A172 (cell line): ENCODE measurements at regions not wholly inside any gene's neighbourhood (a gene's known extent, or its start where the extent isn't known, plus 50 kb on each side); places are given as distances from the start of the nearest gene placed in this dataset.
"Not testable (repeated sequence)": the region's sequence is repeated elsewhere in the genome, so short reads cannot be mapped to it uniquely, and the experiment has no call there.

ENCODE experiments used
- DNase-seq: peaks from one replicate; pipeline ENCODE4 v3.0.0-alpha.2; 2015; ENCODE audit warnings: low spot score

GRCh38 chr12:131250028-131250950 is 296.6 kb downstream of the ADGRD1 start:
- DNase-seq, result no peak

- no peak for DNase-seq
These were observed 297.2 kb downstream of the ADGRD1 start for GRCh38 chr12:131250951-131251315.

GRCh38 chr12:131251336-131252101 is 297.8 kb downstream of the ADGRD1 start:
- DNase-seq, result no peak

- no peak for DNase-seq
These were observed 299.8 kb downstream of the ADGRD1 start for GRCh38 chr12:131253376-131254026.

- DNase-seq, result no peak
These were observed 300.7 kb downstream of the ADGRD1 start for GRCh38 chr12:131254374-131254773.

DNA sequence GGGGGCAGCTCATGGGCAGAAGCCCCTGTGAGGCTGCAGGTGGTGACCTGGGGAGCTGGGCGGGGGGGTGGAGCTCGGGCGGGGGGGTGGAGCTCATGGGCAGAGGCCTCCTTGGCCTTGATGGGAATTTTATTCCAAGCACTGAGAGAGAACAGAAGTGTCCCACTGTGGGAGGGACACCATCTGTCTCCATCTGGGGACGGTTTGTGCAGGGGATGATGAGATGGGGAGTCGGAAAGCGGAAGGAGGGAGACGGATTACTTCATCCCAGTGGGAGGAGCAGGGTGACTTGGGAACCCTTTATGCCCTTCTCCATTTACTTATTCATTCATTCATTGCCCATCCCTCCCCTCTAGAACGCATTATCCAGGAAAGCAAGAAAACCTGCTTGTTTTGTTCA is 304.7 kb downstream of the ADGRD1 start:
- DNase-seq, result no peak

DNA sequence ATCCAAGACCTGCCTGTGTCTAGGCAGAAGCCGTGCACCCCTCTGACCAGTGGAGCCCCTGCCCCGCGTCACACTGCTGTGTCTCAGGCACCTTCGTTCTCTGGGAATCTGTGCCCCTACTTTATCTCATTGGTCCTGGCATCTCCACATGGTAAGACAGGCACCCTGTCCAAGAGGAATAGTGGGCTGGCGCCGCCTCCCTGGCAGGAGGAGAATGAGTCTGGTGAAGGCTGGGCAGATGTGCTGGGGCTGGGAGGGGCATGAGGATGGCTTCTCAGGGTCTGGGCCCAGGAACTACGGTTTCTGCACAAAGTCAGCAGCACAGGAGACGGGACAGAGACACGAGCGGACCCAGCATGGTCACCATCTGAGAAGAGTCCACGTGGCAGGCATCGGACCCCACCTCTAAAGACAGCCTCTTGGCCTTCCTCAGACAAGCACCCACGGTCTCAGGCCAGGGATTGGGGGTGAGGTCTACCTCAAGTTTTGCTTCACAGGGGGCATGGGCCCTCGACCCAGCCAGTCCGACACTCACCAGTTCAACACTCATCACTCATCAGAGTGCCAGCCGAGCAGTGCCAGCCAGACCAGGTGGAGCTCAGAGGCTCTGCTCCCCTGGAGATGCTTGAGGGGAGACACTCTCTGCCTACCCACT is 306.7 kb downstream of the ADGRD1 start:
- no peak for DNase-seq

DNA sequence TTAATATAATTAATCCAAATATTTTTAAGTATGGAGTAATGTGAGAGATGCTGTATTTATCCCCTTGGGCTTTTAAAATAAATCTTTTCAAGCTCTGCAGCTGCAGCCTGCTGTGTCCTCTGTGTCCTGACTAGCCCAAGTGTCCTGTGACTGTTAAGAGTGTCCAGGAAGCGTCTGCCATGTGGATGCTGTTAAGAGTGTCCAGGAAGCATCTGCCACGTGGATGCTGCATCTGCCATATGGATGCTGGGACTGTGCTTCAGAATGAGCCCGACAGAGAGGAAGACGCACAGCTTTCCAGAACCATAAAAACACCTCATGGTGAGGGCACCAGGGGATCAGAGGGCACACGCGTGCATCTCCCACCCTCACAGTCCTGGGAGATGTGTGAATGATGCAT is 307.2 kb downstream of the ADGRD1 start:
- no peak for DNase-seq

DNA sequence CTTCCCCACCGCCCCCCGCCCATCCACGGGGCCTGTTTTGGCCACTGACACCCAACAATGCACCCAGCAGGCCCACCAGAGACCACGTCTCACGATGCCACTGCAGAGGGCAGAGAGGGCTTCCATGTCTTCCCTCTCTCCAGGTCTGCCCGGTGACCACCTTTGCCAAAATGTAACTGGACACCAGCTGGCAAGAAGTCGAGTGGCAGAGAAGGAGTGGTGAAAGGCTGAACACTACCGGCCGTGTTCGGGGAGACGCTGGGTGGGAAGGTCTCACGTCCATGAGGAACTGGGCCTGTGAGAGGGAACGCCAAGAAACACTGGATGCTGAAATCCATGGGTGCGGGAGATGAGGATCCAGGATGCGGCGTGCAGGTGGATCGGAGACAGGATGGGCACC is 308.2 kb downstream of the ADGRD1 start:
- DNase-seq, result no peak

DNA sequence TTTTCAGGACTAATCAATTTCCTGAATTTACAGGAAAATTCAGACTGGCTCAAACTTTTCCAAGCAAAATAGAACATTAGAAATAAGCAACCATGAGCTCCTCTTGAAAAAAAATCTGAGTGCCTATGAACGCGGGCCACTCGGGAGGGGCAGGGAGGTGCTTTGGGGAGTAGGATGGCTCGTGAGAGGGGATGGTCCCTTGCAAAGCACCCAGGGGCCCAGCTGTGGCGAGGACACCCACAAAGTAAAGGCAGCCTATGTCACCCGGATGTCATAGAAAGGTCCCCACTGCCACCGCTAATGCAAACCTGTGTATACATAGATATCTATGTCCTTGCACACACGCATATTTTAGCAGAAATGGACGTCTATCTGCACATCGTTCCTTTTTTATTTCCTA is 309.9 kb downstream of the ADGRD1 start:
- no peak for DNase-seq

- DNase-seq, result peak; percentile 66
These were observed 310.9 kb downstream of the ADGRD1 start for GRCh38 chr12:131264635-131265034.

DNA sequence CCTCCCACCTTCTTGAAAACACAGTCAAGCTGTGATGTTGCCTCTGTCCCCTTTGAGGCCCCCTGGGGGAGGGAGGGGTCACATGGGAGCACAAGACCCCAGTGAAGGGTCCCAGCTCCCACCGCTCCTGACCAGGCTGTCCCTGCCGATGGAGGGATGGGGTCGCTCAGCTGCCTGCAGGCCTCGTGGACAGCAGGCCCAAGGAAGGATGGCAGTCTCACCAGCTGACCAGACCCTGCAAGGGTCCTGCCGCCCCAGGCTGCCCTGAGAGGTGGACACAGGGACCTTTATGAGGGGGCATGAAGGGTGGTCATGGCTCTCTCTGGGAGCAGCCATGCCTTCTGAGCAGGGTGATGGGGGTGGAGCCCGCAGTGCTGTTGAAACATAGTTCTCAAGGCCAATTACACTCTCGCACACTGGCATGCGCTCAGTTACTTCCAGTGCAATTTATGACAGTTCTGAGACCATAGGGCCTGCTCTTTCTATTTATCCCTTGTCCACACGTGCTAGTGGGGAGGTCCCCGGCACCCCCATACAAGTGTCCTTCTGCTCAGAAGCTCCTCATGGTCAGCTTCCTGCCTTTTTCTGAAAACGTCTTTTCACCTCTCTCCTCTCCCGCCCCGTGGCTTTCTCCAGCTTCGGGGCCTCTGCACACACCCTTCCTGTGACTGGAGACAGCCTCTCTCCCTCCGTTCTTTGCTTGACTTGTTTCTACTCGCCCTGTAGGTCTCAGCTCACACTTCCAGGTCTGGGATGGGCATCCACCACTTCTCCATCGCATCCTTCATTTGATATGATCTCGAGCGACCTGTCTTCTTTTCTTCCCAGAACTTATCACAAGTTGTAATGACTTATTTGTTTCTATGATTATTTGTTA is 313.1 kb downstream of the ADGRD1 start:
- DNase-seq, result no peak

DNA sequence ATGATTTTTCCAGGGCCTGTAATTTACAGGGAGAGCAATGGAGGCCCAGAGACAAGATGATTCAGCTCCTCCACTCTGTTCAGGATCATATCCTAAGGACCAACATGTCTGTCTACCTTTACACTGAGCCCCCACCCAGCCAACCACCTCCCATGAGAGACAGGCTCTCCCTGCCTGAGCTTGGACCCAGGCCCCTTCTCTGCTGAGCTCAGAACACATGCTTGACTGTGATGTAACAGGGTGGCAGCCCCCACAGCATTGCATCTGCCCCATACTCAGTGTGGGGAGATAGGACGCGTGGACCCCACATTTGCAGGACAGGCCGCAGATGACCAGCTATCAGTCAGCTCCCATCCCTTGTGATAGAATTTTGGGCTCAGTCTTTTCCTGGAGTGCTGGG is 313.9 kb downstream of the ADGRD1 start:
- DNase-seq, result no peak

GRCh38 chr12:131268123-131268522 is 314.4 kb downstream of the ADGRD1 start:
- peak; percentile 10 for DNase-seq

DNA sequence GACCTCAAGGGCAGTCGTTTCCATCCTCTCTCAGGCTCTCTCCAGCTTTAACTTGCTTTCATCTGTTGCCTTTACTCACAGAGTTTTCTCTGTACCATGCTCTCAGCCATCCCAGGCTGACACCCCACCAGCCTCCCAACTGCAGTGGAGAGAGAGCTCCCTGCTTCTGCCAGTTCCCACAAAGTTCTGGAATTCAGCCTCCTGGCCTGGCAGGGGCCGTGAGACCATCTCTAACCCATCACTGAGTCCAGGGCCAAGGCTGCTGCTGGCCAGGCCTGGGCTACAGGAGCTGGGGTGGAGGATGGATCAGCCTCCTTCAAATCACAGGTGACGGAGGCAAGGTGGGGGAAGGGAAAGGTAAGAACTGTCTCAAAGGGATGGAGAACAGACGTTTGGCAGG is 314.9 kb downstream of the ADGRD1 start:
- not testable (repeated sequence) for DNase-seq

DNA sequence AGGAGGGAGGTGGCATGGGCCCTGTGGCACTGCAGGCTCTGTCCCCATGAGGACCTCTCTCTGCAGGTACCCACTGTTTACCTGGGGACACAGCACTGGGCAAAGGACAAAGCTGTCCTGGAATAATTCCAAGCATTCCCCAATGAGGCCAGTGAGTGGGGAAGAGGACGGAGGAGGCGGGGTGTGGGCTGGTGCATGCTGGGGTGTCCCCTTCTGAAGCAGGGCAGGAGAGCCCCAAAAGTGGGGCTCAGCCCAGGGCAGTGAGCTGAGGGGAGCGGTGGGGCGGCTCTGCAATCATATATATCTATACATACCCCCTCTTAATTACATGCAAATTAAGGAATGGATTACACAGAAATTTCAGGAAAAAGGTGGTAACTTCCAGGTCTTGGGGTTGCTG is 315.8 kb downstream of the ADGRD1 start:
- DNase-seq, result no peak

DNA sequence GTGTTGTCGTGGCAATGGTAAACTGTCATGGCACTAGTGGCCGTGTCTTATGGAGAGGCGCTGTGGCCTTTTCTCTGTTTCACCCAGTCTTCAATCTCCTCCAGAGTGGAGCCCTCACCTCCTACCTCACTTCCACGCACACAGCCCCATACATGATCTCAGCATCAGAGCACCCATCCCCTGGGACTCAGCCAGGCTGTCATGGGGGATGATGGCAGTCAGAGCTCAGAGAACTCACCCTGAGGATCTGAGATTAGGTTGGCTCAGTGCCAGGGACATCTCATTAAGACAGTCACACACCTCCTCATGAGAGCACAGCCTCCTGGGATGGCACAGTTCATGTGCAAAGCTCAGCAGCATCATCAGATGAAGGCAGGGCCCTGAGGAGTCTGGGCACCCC is 316.3 kb downstream of the ADGRD1 start:
- DNase-seq, result not testable (repeated sequence)

- no peak for DNase-seq
These were observed 318.0 kb downstream of the ADGRD1 start for GRCh38 chr12:131271724-131272123.

- not testable (repeated sequence) for DNase-seq
These were observed 318.6 kb downstream of the ADGRD1 start for GRCh38 chr12:131272283-131272814.

GRCh38 chr12:131273291-131273845 is 319.7 kb downstream of the ADGRD1 start:
- no peak for DNase-seq
